Muscle layer of duodenum (tissue), 2 donors: ENCODE measurements at regions not wholly inside any gene's neighbourhood (a gene's known extent, or its start where the extent isn't known, plus 50 kb on each side); places are given as distances from the start of the nearest gene placed in this dataset.

Experiments used
- H3K27ac ChIP-seq: one replicate; pipeline ENCODE4 v1.7.0; 2013; ENCODE audit warnings: mild to moderate bottlenecking, low read length
- H3K27me3 ChIP-seq: one replicate; pipeline ENCODE4 v1.7.0; 2013; ENCODE audit warnings: low read depth, mild to moderate bottlenecking, control low read depth, low read length
- H3K36me3 ChIP-seq, 2 donors: one replicate each; pipeline ENCODE4 v1.7.0; 2013; ENCODE audit warnings: low read length in 2 of 2, control low read depth in 1 of 2, mild to moderate bottlenecking in 1 of 2; ENCODE audit not compliant: insufficient read depth in 2 of 2, control insufficient read depth in 1 of 2
- H3K4me1 ChIP-seq, 2 donors: one replicate each; pipeline ENCODE4 v1.7.0; 2013; ENCODE audit warnings: low read length in 2 of 2, mild to moderate bottlenecking in 2 of 2, control low read depth in 1 of 2, moderate library complexity in 1 of 2; ENCODE audit not compliant: insufficient read depth in 2 of 2, control insufficient read depth in 1 of 2
- H3K4me3 ChIP-seq, 2 donors: one replicate each; pipeline ENCODE4 v1.7.0; 2013; ENCODE audit warnings: low read length in 2 of 2, low read depth in 1 of 2, mild to moderate bottlenecking in 1 of 2
- H3K9me3 ChIP-seq, 2 donors: one replicate each; pipeline ENCODE4 v1.7.0; 2013; ENCODE audit warnings: low read length in 2 of 2, control low read depth in 1 of 2, mild to moderate bottlenecking in 1 of 2; ENCODE audit not compliant: control insufficient read depth in 1 of 2
- donor health status: healthy.

DNA sequence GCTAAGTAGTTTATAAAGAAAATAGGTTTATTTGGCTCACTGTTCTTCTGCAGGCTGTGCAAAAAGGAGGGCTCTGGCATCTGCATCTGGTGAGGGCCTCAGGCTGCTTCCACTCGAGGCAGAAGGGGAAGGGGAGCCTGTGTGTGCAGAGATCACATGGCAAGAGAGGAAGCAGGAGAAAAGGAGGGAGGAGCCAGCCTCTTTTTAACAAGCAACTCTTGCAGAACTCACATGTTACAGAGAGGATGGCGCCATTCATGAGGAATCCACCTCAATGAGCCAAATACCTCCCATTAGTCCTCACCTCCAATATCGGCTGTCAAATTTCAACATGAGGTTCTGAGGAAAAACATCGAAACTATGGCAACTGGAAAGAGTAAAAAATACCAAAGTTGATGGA is 666.6 kb upstream of the SLC35B3 start:
- no peaks in the 10 kb centered on the region for H3K27me3 ChIP-seq
- no peaks in the 10 kb centered on the region for H3K4me1 ChIP-seq
- H3K4me3 ChIP-seq = no peak overlapping the region
- H3K36me3 ChIP-seq = no peaks in the 10 kb centered on the region
- no peak overlapping the region for H3K27ac ChIP-seq
- no peaks in the 10 kb centered on the region for H3K9me3 ChIP-seq

DNA sequence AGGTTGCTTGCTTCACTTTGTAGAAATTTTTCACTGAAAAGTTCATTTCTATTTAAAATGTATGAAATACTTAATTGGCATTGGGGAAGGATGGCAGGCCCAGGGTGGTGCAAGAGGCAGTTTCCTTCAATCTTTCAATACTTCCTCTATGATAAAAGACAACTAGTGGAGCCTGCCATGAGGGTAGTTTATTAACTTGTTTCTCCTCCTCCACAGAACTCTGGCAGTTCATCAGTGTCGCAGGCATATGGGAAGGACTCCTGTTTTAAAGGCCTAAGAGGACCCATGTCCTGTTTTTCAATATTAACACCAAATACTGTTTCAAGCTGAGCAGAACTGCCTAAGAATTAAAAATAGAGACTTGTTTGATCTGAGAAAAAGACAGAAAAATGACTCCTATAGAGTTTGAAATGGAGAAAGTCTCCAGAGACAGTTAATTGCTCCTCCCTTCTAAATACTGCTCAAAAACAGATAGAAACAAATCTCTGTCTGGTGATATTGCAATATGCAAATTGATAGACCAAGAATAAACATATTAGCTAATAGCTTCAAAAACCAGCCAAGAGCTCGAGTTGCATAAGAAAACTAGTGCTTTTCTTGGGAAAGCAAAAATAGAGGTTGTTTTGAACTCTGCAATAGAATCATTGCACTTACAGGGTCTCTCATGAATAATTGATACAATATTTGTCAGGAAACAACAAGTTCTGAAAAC is 665.7 kb upstream of the SLC35B3 start:
- no peak overlapping the region for H3K27ac ChIP-seq

DNA sequence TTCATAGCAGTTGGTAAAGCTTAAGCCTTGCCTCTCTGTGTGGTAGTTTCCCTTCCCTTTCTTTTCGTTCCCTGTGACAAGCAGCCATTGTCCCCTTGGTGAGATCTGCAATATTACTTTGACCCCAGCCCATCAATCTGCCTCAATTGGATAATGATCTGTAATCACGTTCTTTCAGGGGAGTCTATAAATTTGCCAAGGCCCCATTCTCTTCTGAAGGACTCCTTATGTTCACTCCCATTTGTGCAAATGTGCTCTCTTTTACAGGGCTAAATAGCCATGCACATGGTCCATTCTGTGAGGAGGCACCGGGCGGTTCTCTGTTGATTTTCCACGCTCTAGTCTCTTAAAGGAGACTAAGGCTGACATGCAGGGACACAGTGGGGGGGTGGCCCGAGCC is 660.4 kb upstream of the SLC35B3 start:
- Histone ChIP-seq H3K9me3 (no peaks in the 10 kb centered on the region), H3K36me3 (no peaks in the 10 kb centered on the region), H3K4me3 (no peak overlapping the region), H3K27me3 (no peaks in the 10 kb centered on the region), H3K27ac (no peak overlapping the region), H3K4me1 (no peaks in the 10 kb centered on the region)

More for the DNA sequence above, 665.7 kb upstream of the SLC35B3 start:
- Histone ChIP-seq H3K9me3 (no peaks in the 10 kb centered on the region), H3K27me3 (no peaks in the 10 kb centered on the region), H3K4me3 (no peak overlapping the region), H3K36me3 (no peaks in the 10 kb centered on the region), H3K4me1 (no peaks in the 10 kb centered on the region)

DNA sequence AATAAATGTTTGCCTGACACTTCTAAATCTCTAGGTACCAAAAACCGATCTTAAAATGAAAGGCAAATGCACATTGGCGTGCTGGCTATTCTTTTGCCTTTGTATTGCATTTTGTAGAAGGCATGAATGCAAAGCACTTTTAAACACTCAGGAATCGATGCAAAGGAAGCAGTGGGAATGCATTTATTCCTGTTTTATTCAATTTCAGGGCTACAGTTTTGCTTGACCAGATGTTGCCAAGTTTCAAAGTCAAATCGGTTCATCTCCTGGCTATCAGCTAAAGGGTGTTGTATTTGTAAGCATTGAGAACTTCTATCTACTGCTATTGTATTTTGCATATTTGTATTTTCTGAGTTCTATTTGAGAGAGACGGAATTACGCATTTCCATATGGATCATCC is 659.8 kb upstream of the SLC35B3 start:
- Histone ChIP-seq H3K4me1 (no peaks in the 10 kb centered on the region), H3K9me3 (no peaks in the 10 kb centered on the region), H3K27me3 (no peaks in the 10 kb centered on the region), H3K4me3 (no peak overlapping the region), H3K36me3 (no peaks in the 10 kb centered on the region), H3K27ac (no peak overlapping the region)

DNA sequence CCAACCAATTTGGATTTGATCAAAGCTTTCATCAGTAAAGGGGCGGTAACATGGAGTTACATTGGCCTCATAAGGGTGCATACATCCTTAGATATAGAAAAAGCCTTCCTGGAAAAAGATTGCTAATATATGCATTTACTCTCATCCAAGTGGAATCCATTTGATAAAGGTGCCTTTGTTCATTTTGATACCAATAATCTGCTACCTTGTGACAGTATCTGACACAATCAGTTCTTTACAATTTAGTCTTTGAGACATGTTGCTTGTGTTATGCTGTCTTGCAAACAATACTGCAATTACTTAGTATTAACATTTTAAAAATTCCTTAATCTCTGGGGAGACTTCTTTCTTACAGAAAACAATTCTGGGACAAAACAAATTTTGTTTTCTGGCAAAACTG is 654.4 kb upstream of the SLC35B3 start:
- Histone ChIP-seq H3K27me3 (no peaks in the 10 kb centered on the region), H3K4me1 (no peaks in the 10 kb centered on the region), H3K36me3 (no peaks in the 10 kb centered on the region), H3K27ac (no peak overlapping the region), H3K4me3 (no peak overlapping the region), H3K9me3 (no peaks in the 10 kb centered on the region)

DNA sequence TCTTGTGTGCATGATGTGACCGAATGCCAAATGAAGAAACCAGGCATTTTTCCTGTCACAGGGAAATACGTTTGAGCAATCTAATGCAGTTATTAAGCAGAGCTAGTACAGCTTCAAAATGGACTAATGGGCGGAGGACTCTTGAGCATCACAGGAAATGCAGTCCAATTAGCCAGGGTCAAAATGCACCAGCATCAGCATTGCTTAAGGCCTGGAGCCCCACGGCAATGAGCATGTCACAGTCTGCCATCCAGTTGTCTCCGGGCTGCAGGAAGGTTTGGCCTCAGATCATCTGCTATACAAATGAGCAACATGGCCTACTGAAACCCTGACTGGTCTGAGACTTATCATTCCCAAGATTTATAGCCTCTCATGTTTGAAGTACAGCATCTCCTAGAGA is 652.1 kb upstream of the SLC35B3 start:
- no peaks in the 10 kb centered on the region for H3K36me3 ChIP-seq
- no peaks in the 10 kb centered on the region for H3K4me1 ChIP-seq
- H3K4me3 ChIP-seq = no peak overlapping the region
- H3K9me3 ChIP-seq = no peaks in the 10 kb centered on the region
- H3K27me3 ChIP-seq = no peaks in the 10 kb centered on the region
- H3K27ac ChIP-seq = no peak overlapping the region

DNA sequence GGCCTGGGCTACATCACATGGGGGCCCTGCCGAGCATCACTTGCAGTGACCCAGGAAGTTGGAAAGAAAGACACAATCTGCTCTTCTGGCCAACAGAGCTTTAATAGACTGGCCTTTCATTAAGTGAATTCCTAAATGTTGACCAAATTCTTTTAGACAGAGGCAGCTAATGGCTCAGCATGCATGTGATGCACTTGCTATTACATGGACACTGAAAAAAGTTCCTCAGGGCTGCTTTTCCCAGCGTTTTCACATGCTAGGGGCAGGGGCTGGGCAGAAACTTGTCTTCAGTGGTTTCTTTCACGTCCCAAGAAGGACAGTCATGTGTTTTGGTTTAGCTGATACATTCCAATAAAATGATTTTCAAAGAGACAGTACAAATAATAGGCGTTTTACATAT is 651.0 kb upstream of the SLC35B3 start:
- Histone ChIP-seq H3K4me3 (no peak overlapping the region), H3K4me1 (no peaks in the 10 kb centered on the region), H3K9me3 (no peaks in the 10 kb centered on the region), H3K27me3 (no peaks in the 10 kb centered on the region), H3K27ac (no peak overlapping the region), H3K36me3 (no peaks in the 10 kb centered on the region)

DNA sequence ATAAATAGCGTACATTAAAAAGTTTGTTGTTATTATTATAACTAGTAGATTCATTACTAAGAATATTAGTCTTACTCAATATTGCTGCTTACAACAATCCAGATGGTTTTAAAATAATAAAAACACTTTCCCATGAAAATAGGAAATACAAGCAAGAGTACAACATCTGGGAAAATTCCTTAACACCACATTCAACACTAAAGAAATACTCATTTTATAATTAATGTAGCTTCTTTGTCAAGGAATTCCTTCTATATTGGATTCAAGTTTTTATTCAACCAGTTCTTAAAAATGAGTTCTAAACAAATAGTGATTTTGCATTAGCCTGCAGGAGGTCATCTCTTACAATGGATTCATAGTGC is 650.3 kb upstream of the SLC35B3 start:
- H3K36me3 ChIP-seq = no peaks in the 10 kb centered on the region
- no peaks in the 10 kb centered on the region for H3K9me3 ChIP-seq
- no peaks in the 10 kb centered on the region for H3K4me1 ChIP-seq
- no peak overlapping the region for H3K4me3 ChIP-seq
- H3K27me3 ChIP-seq = no peaks in the 10 kb centered on the region
- no peak overlapping the region for H3K27ac ChIP-seq

DNA sequence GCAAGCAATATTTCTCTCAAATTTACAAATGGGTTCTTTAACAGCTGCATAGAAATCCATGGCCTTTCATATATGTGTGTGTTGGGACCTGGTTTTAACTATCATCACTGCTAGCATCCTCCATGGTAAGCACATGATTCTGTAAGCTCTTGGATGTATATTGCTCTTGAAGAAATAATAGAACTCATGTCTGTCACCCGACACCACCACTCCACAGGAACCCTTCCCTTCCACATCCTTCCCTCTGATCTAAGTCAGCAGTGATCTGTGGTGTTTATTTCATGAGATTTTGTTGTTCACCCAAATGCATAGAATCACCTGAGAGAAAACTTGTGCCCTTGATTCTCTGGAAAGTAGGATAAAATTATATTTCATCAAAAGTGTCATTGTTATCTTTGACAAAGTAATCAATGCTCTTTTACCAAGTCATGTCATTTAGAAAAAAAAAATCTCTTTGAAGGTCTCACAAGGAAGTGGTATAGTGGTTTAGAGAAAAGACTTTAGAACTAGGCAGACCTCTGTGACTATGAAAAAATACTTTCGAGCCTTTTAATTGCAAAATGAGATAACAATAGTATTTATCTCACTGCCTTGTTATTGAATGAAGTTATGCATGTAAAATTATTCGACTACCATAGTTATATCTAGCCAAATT is 649.8 kb upstream of the SLC35B3 start:
- no peak overlapping the region for H3K27ac ChIP-seq
- no peak overlapping the region for H3K4me3 ChIP-seq
- no peaks in the 10 kb centered on the region for H3K27me3 ChIP-seq
- no peaks in the 10 kb centered on the region for H3K9me3 ChIP-seq
- H3K36me3 ChIP-seq = no peaks in the 10 kb centered on the region
- no peaks in the 10 kb centered on the region for H3K4me1 ChIP-seq

DNA sequence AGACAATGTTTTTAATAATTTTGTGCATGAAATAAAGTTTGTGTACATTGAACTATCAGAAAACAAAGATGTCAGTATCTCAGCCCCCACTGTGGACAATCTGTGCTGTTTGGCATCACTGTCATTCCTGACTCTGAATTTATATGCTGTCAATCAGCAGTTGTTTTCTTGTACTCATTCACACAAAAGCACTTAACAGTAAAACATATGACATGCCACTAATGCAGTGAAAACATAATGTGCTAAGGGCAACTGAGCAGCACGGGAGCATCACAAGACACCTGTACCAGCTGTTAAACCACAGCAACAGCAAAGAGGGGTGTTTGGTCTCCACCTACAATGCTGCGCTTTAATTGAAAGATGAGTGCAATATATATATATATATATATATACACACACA is 647.8 kb upstream of the SLC35B3 start:
- Histone ChIP-seq H3K4me3 (no peak overlapping the region), H3K4me1 (no peaks in the 10 kb centered on the region), H3K27ac (no peak overlapping the region), H3K36me3 (no peaks in the 10 kb centered on the region), H3K27me3 (no peaks in the 10 kb centered on the region), H3K9me3 (no peaks in the 10 kb centered on the region)

DNA sequence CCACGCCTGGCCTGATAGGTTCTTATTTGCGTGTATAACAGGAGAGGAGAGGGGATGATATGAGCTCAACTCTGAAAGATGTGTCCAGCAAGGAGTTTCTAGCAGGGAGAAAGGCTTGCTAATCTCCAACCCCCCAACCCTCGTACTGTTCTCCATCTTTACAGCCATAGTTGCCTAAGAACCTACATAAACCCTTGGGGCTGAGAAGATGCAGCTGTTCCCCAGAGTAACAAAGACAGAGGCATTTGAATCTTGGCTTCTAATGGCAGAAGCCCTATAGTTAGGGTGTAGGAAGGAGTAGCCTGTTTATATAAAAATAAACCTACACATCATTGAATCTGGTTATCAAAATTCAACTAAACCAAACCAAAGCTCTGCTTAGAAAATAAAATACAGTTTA is 631.4 kb upstream of the SLC35B3 start:
- no peaks in the 10 kb centered on the region for H3K4me1 ChIP-seq
- no peak overlapping the region for H3K27ac ChIP-seq
- no peak overlapping the region for H3K4me3 ChIP-seq
- no peaks in the 10 kb centered on the region for H3K27me3 ChIP-seq
- H3K9me3 ChIP-seq = no peaks in the 10 kb centered on the region
- no peaks in the 10 kb centered on the region for H3K36me3 ChIP-seq

DNA sequence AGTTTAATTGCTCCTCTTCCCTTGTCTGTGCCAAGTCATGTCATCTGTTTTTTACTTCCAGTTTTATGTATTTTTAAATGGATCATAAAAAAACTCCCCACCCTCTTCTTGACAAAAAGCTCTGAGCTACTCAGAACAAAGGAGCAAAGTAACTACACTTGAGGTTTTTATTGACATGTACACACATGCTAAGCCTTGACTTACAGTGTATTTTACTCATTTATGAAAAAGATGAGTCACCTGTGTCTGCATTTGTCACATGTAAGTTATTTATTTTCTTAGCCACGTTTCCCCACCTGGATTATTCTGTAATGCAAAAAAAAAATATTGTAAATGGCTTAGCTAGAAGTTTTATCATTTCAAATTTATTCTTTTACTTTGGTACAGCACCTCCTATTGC is 628.8 kb upstream of the SLC35B3 start:
- no peak overlapping the region for H3K27ac ChIP-seq
- H3K4me1 ChIP-seq = no peaks in the 10 kb centered on the region
- no peak overlapping the region for H3K4me3 ChIP-seq
- no peaks in the 10 kb centered on the region for H3K36me3 ChIP-seq
- no peaks in the 10 kb centered on the region for H3K9me3 ChIP-seq
- H3K27me3 ChIP-seq = no peaks in the 10 kb centered on the region
